Adipocyte (in vitro differentiated cells): ENCODE measurements at regions not wholly inside any gene's neighbourhood (a gene's known extent, or its start where the extent isn't known, plus 50 kb on each side); places are given as distances from the start of the nearest gene placed in this dataset.
A peak's percentile ranks its signal among the peaks of the same experiment; 100 is the strongest.

ENCODE experiments used
- DNase-seq: peaks from one replicate; pipeline ENCODE4 v3.0.0-alpha.2; 2015; ENCODE audit warnings: low read depth
- H3K27me3 ChIP-seq: replicated peaks from 2 replicates; pipeline ENCODE4 v1.7.0; 2013; ENCODE audit warnings: mild to moderate bottlenecking, low read length, moderate library complexity; ENCODE audit not compliant: control insufficient read depth, insufficient read depth
- H3K36me3 ChIP-seq: 2 replicates; pipeline ENCODE4 v1.7.0; 2013; ENCODE audit warnings: low read length, mild to moderate bottlenecking, moderate library complexity; ENCODE audit not compliant: control insufficient read depth, insufficient read depth, severe bottlenecking
- H3K4me1 ChIP-seq: 2 replicates; pipeline ENCODE4 v1.7.0; 2013; ENCODE audit warnings: mild to moderate bottlenecking, low read length, moderate library complexity; ENCODE audit not compliant: control insufficient read depth, insufficient read depth
- H3K4me3 ChIP-seq: 2 replicates; pipeline ENCODE4 v1.7.0; 2013; ENCODE audit warnings: mild to moderate bottlenecking, low read length, moderate library complexity
- H3K9ac ChIP-seq: 2 replicates; pipeline ENCODE4 v1.7.0; 2013; ENCODE audit warnings: mild to moderate bottlenecking, low read length, moderate library complexity
- H3K9me3 ChIP-seq: 2 replicates; pipeline ENCODE4 v1.7.0; 2013; ENCODE audit warnings: mild to moderate bottlenecking, low read length, moderate library complexity; ENCODE audit not compliant: control insufficient read depth

DNA sequence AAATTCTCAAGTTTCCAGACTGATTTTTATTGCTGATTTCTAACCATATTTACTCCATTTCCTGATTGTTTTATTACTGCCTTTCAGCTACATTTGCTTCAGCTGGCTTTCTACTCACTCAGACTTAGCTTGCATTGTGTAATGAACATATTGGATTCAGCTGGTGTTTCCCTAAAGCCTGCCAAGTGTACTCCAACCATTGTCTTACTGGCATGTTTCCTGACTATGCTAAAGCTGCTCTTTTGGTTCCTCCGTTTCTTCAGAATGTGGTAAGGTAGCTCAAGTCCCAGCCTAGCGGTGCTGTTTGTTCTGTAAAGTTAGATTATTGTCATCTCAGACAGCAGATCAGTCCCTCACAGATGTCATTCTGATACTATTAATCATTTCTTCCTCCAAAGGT is 53.1 kb upstream of the GLRA2 start:
- H3K36me3 ChIP-seq: no peaks in the 10 kb centered on the region
- no peaks in the 10 kb centered on the region for H3K4me1 ChIP-seq
- H3K9me3 ChIP-seq: no peaks in the 10 kb centered on the region
- no peak overlapping the region for H3K4me3 ChIP-seq
- H3K27me3 ChIP-seq: peaks cover 5% of the 10 kb centered on the region
- no peak overlapping the region for H3K9ac ChIP-seq
- peak; percentile 48 for DNase-seq

- DNase-seq: no peak
- no peaks in the 10 kb centered on the region for H3K36me3 ChIP-seq
- H3K9ac ChIP-seq: no peak overlapping the region
- no peak overlapping the region for H3K4me3 ChIP-seq
- no peaks in the 10 kb centered on the region for H3K4me1 ChIP-seq
- no peaks in the 10 kb centered on the region for H3K9me3 ChIP-seq
- peaks cover 14% of the 10 kb centered on the region for H3K27me3 ChIP-seq
These were observed 79.6 kb upstream of the GLRA2 start for GRCh38 chrX:14449773-14450172.

- no peak overlapping the region for H3K9ac ChIP-seq
- no peak overlapping the region for H3K4me3 ChIP-seq
- no peaks in the 10 kb centered on the region for H3K4me1 ChIP-seq
- H3K36me3 ChIP-seq: no peaks in the 10 kb centered on the region
- H3K9me3 ChIP-seq: no peaks in the 10 kb centered on the region
- H3K27me3 ChIP-seq: peaks cover 18% of the 10 kb centered on the region
- DNase-seq: no peak
These were observed 80.9 kb upstream of the GLRA2 start for GRCh38 chrX:14448406-14448805.

- H3K27me3 ChIP-seq: peaks cover 3% of the 10 kb centered on the region
- DNase-seq: no peak
- no peaks in the 10 kb centered on the region for H3K4me1 ChIP-seq
These were observed 89.2 kb upstream of the GLRA2 start for GRCh38 chrX:14440106-14440505.

DNA sequence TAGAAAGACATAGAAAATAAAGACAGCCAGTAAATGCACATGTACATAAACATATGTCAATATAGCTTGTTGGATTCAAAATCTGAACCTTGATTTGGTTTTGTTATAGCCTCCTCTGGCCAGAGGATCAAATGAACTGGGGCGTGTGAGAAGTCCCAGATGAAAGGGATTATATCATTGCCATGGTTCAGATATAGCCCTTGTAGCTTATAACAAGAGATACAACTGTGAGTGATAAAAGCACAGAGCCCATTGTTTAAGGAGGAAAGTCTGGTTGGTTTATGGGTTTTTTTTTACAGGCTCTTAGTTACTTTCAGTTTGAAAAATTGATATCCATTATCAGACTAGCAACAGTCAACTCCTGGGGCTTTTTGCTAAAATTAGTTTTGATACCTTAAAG is 101.7 kb upstream of the GLRA2 start:
- Histone ChIP-seq H3K27me3 (peaks cover 5% of the 10 kb centered on the region), H3K9ac (no peak overlapping the region), H3K4me3 (no peak overlapping the region), H3K36me3 (no peaks in the 10 kb centered on the region), H3K4me1 (no peaks in the 10 kb centered on the region), H3K9me3 (no peaks in the 10 kb centered on the region)
- no peak for DNase-seq

More at GRCh38 chrX:14440106-14440505, 89.2 kb upstream of the GLRA2 start:
- Histone ChIP-seq H3K36me3 (no peaks in the 10 kb centered on the region), H3K9me3 (peaks cover 9% of the 10 kb centered on the region), H3K4me3 (no peak overlapping the region), H3K9ac (no peak overlapping the region)

GRCh38 chrX:14420841-14421240 is 108.5 kb upstream of the GLRA2 start:
- no peak overlapping the region for H3K9ac ChIP-seq
- no peaks in the 10 kb centered on the region for H3K9me3 ChIP-seq
- no peaks in the 10 kb centered on the region for H3K4me1 ChIP-seq
- no peak overlapping the region for H3K4me3 ChIP-seq
- H3K27me3 ChIP-seq: no peaks in the 10 kb centered on the region
- DNase-seq: no peak
- no peaks in the 10 kb centered on the region for H3K36me3 ChIP-seq

- DNase-seq: no peak
- Histone ChIP-seq H3K9me3 (peaks cover 5% of the 10 kb centered on the region), H3K4me1 (no peaks in the 10 kb centered on the region), H3K27me3 (no peaks in the 10 kb centered on the region), H3K4me3 (no peak overlapping the region), H3K36me3 (no peaks in the 10 kb centered on the region), H3K9ac (no peak overlapping the region)
These were observed 116.7 kb upstream of the GLRA2 start for GRCh38 chrX:14412686-14413085.

GRCh38 chrX:14411326-14411725 is 118.0 kb upstream of the GLRA2 start:
- peaks cover 5% of the 10 kb centered on the region for H3K9me3 ChIP-seq
- no peak for DNase-seq
- H3K4me1 ChIP-seq: no peaks in the 10 kb centered on the region
- no peak overlapping the region for H3K9ac ChIP-seq
- no peak overlapping the region for H3K4me3 ChIP-seq
- H3K36me3 ChIP-seq: no peaks in the 10 kb centered on the region
- no peaks in the 10 kb centered on the region for H3K27me3 ChIP-seq

DNA sequence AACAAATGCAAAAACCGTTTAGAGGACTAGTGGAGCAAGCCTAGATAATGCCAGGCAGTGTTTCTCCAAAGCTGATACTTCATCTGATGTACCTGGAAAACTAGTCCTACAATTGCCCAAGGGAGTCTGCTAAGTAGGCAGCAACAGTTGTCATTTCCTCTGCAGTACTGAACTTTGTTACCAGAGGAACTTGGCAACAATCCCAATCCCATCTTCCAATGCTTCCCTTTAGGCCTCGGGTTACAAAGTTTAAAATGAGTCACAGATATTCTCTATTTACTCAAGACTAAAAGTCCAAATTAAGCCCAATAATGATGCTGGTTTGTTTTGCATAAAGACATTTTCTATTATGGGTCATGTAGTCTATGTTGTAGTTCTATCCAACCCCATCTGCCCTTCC is 120.0 kb upstream of the GLRA2 start:
- DNase-seq: peak; percentile 3
- no peak overlapping the region for H3K9ac ChIP-seq
- no peak overlapping the region for H3K4me3 ChIP-seq
- no peaks in the 10 kb centered on the region for H3K4me1 ChIP-seq
- H3K27me3 ChIP-seq: no peaks in the 10 kb centered on the region
- peaks cover 5% of the 10 kb centered on the region for H3K9me3 ChIP-seq
- H3K36me3 ChIP-seq: no peaks in the 10 kb centered on the region

DNA sequence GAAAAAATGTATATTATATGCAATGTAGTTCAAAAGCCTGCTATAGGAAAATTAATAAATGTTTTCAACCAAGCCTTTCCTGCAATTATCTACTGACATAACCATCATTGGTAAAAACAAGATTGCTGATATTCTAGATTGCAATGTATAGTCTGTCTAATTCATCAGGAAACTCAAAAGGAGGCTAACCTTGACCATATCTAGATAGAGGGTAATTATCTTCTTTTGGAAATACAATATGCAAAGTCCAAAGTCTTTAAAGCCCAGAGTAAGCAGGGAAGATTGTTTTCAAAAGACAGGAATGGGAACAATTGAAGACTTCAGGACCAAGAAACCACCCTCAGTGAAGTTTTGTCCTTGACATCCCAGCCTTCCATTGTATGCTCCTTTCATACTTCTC is 123.1 kb upstream of the GLRA2 start:
- H3K9ac ChIP-seq: no peak overlapping the region

GRCh38 chrX:14398725-14399124 is 130.6 kb upstream of the GLRA2 start:
- Histone ChIP-seq H3K4me1 (peaks cover 14% of the 10 kb centered on the region), H3K9ac (peak overlapping the region; percentile 45), H3K9me3 (no peaks in the 10 kb centered on the region), H3K27me3 (no peaks in the 10 kb centered on the region), H3K4me3 (peak overlapping the region; percentile 16), H3K36me3 (no peaks in the 10 kb centered on the region)
- peak; percentile 46 for DNase-seq

More for the DNA sequence above, 123.1 kb upstream of the GLRA2 start:
- no peak for DNase-seq
- H3K36me3 ChIP-seq: no peaks in the 10 kb centered on the region
- H3K27me3 ChIP-seq: no peaks in the 10 kb centered on the region
- no peaks in the 10 kb centered on the region for H3K9me3 ChIP-seq
- H3K4me3 ChIP-seq: no peak overlapping the region
- no peaks in the 10 kb centered on the region for H3K4me1 ChIP-seq

DNA sequence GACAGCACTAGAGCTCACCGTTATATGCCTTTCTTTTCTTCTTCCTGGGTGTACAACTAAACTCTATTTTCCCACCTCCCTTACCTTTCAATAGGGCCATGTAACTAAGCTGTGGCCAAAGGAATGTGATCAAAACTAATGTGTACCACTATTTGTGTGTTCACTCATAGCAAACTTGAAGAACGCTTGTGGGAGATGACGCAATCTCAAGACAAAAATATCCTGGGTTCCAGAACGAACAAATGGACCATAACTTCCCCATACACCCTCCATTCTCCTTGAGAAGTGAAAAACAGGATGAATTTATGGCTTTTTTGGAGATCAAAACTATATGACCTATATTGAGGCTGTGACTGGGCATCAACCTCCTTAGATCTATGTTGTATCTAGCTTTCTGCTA is 139.7 kb upstream of the GLRA2 start:
- no peaks in the 10 kb centered on the region for H3K9me3 ChIP-seq
- H3K4me1 ChIP-seq: peaks cover 4% of the 10 kb centered on the region
- H3K27me3 ChIP-seq: peaks cover 2% of the 10 kb centered on the region
- no peak for DNase-seq
- no peak overlapping the region for H3K4me3 ChIP-seq
- no peaks in the 10 kb centered on the region for H3K36me3 ChIP-seq
- H3K9ac ChIP-seq: no peak overlapping the region
